Epithelial cell of proximal tubule (primary cell): ENCODE measurements at regions not wholly inside any gene's neighbourhood (a gene's known extent, or its start where the extent isn't known, plus 50 kb on each side); places are given as distances from the start of the nearest gene placed in this dataset.

Experiments
- DNase-seq: peaks from one replicate; pipeline ENCODE4 v3.0.0-alpha.2; 2011; ENCODE audit warnings: low read depth
- H3K4me3 ChIP-seq: 2 replicates; pipeline ENCODE4 v1.5.1; 2011; ENCODE audit warnings: low read depth, mild to moderate bottlenecking, low read length
- CTCF ChIP-seq: conservative IDR thresholded peaks from 2 replicates; pipeline ENCODE4 v1.5.1; 2012; ENCODE audit warnings: low read depth, mild to moderate bottlenecking, low read length

- no peak overlapping the region for H3K4me3 ChIP-seq
- DNase-seq = no peak
- no peak for TF ChIP-seq CTCF
Observed at GRCh38 chr5:4158750-4159447, 563.3 kb downstream of the IRX1 start.

GRCh38 chr5:4159681-4160080, 564.0 kb downstream of the IRX1 start:
- DNase-seq = no peak
- H3K4me3 ChIP-seq = no peak overlapping the region
- TF ChIP-seq CTCF = no peak

GRCh38 chr5:4164167-4164566, 568.5 kb downstream of the IRX1 start:
- no peak for DNase-seq
- no peak for TF ChIP-seq CTCF
- no peak overlapping the region for H3K4me3 ChIP-seq

- no peak for DNase-seq
- no peak overlapping the region for H3K4me3 ChIP-seq
- no peak for TF ChIP-seq CTCF
Observed at GRCh38 chr5:4180703-4181102, 585.1 kb downstream of the IRX1 start.

GRCh38 chr5:4182144-4182543, 586.5 kb downstream of the IRX1 start:
- DNase-seq = no peak
- no peak for TF ChIP-seq CTCF

GRCh38 chr5:4185127-4185526, 589.5 kb downstream of the IRX1 start:
- no peak overlapping the region for H3K4me3 ChIP-seq
- no peak for TF ChIP-seq CTCF
- no peak for DNase-seq

More at GRCh38 chr5:4182144-4182543, 586.5 kb downstream of the IRX1 start:
- no peak overlapping the region for H3K4me3 ChIP-seq

- no peak overlapping the region for H3K4me3 ChIP-seq
- DNase-seq = no peak
- TF ChIP-seq CTCF = no peak
Observed at GRCh38 chr5:4188704-4189103, 593.1 kb downstream of the IRX1 start.
